ENCODE measurements at regions not wholly inside any gene's neighbourhood (a gene's known extent, or its start where the extent isn't known, plus 50 kb on each side); places are given as distances from the start of the nearest gene placed in this dataset.
A peak's percentile ranks its signal among the peaks of the same experiment; 100 is the strongest.

GRCh38 chr1:222891578-222891977 lies 76.7 kb downstream of the DISP1 start:
- no peaks in the 10 kb centered on the region for H3K9me3 ChIP-seq (ENCODE audit: control insufficient read depth in 4 of 4, low read length in 3 of 4)
- DNase-seq (ENCODE audit: low spot score), result no peak
- no peaks in the 10 kb centered on the region for H3K27me3 ChIP-seq (ENCODE audit: control insufficient read depth in 4 of 4, insufficient read depth in 4 of 4, low read length in 3 of 4)
- peak overlapping the region; percentile 19 to 46 for H3K27ac ChIP-seq (ENCODE audit: low read depth in 1 of 2, low read length in 2 of 2)
- no peaks in the 10 kb centered on the region for H3K4me1 ChIP-seq (ENCODE audit: control insufficient read depth in 4 of 4, insufficient read depth in 4 of 4, low read length in 3 of 4)
- no peak overlapping the region for H3K4me3 ChIP-seq (ENCODE audit: low read depth in 1 of 3, low read length in 3 of 3)
- no peak overlapping the region for H3K9ac ChIP-seq (ENCODE audit: low read depth in 1 of 2, low read length in 2 of 2)
- TF ChIP-seq JUND (IDR thresholded peaks at IDR 0.05), result no peak
- TF ChIP-seq, protein P1, sequence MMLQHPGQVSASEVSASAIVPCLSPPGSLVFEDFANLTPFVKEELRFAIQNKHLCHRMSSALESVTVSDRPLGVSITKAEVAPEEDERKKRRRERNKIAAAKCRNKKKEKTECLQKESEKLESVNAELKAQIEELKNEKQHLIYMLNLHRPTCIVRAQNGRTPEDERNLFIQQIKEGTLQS (IDR thresholded peaks at IDR 0.05), result no peak
- TF ChIP-seq, protein P2, sequence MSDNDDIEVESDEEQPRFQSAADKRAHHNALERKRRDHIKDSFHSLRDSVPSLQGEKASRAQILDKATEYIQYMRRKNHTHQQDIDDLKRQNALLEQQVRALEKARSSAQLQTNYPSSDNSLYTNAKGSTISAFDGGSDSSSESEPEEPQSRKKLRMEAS (IDR thresholded peaks at IDR 0.05), result no peak
- peaks cover 0 to 3% (median 0%) of the 10 kb centered on the region in 4 donors for H3K36me3 ChIP-seq (ENCODE audit: control insufficient read depth in 4 of 4, insufficient read depth in 3 of 4, low read depth in 1 of 4, low read length in 3 of 4)

GRCh38 chr1:222892137-222892769 lies 77.4 kb downstream of the DISP1 start:
- no peak overlapping the region for H3K4me3 ChIP-seq (ENCODE audit: low read depth in 1 of 3, low read length in 3 of 3)
- H3K4me1 ChIP-seq (ENCODE audit: control insufficient read depth in 4 of 4, insufficient read depth in 4 of 4, low read length in 3 of 4), result no peaks in the 10 kb centered on the region
- H3K9me3 ChIP-seq (ENCODE audit: control insufficient read depth in 4 of 4, low read length in 3 of 4), result no peaks in the 10 kb centered on the region
- peaks cover 0 to 3% (median 0%) of the 10 kb centered on the region in 4 donors for H3K36me3 ChIP-seq (ENCODE audit: control insufficient read depth in 4 of 4, insufficient read depth in 3 of 4, low read depth in 1 of 4, low read length in 3 of 4)
- peak; percentile 59 for TF ChIP-seq SP1 (IDR thresholded peaks at IDR 0.05)
- TF ChIP-seq ZBTB33 (IDR thresholded peaks at IDR 0.05), result no peak
- TF ChIP-seq FOXA1 (IDR thresholded peaks at IDR 0.05), result no peak
- TF ChIP-seq HNF4A (conservative IDR thresholded peaks at IDR 0.05), result peak in 1 of 2 donors; percentile 38
- TF ChIP-seq JUND (IDR thresholded peaks at IDR 0.05), result no peak
- TF ChIP-seq, protein P2 (IDR thresholded peaks at IDR 0.05), result no peak
- TF ChIP-seq, protein P1 (IDR thresholded peaks at IDR 0.05), result no peak
- peak; percentile 95 for TF ChIP-seq NR2F2 (IDR thresholded peaks at IDR 0.05)
- TF ChIP-seq TAF1 (conservative IDR thresholded peaks at IDR 0.05), result no peak
- no peak for TF ChIP-seq YY1 (IDR thresholded peaks at IDR 0.05)
- TF ChIP-seq EGR1 (IDR thresholded peaks at IDR 0.05; ENCODE audit: low read depth in 2 of 2), result no peak
- TF ChIP-seq RAD21 (IDR thresholded peaks at IDR 0.05), result peak in 1 of 2 donors; percentile 8
- TF ChIP-seq RXRA (IDR thresholded peaks at IDR 0.05), result peak in 1 of 2 donors; percentile 36
- TF ChIP-seq, protein P3, sequence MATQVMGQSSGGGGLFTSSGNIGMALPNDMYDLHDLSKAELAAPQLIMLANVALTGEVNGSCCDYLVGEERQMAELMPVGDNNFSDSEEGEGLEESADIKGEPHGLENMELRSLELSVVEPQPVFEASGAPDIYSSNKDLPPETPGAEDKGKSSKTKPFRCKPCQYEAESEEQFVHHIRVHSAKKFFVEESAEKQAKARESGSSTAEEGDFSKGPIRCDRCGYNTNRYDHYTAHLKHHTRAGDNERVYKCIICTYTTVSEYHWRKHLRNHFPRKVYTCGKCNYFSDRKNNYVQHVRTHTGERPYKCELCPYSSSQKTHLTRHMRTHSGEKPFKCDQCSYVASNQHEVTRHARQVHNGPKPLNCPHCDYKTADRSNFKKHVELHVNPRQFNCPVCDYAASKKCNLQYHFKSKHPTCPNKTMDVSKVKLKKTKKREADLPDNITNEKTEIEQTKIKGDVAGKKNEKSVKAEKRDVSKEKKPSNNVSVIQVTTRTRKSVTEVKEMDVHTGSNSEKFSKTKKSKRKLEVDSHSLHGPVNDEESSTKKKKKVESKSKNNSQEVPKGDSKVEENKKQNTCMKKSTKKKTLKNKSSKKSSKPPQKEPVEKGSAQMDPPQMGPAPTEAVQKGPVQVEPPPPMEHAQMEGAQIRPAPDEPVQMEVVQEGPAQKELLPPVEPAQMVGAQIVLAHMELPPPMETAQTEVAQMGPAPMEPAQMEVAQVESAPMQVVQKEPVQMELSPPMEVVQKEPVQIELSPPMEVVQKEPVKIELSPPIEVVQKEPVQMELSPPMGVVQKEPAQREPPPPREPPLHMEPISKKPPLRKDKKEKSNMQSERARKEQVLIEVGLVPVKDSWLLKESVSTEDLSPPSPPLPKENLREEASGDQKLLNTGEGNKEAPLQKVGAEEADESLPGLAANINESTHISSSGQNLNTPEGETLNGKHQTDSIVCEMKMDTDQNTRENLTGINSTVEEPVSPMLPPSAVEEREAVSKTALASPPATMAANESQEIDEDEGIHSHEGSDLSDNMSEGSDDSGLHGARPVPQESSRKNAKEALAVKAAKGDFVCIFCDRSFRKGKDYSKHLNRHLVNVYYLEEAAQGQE (IDR thresholded peaks at IDR 0.05), result no peak
- H3K27ac ChIP-seq (ENCODE audit: low read depth in 1 of 2, low read length in 2 of 2), result peak overlapping the region in 1 of 2 donors; percentile 27
- DNase-seq (ENCODE audit: low spot score), result no peak
- H3K9ac ChIP-seq (ENCODE audit: low read depth in 1 of 2, low read length in 2 of 2), result peak overlapping the region in 1 of 2 donors; percentile 12
- H3K27me3 ChIP-seq (ENCODE audit: control insufficient read depth in 4 of 4, insufficient read depth in 4 of 4, low read length in 3 of 4), result no peaks in the 10 kb centered on the region
- 74% methylated on average over 8 of the region's 8 CpGs for whole genome bisulfite sequencing
